Nucleus accumbens (tissue), 56 donors: ENCODE measurements at regions not wholly inside any gene's neighbourhood (a gene's known extent, or its start where the extent isn't known, plus 50 kb on each side); places are given as distances from the start of the nearest gene placed in this dataset.
A peak's percentile ranks its signal among the peaks of the same experiment; 100 is the strongest.

Source experiments
- DNase-seq, 56 donors: peaks; one replicate each; lab custom pipeline; 2025; lab: John Stamatoyannopoulos, UW

DNA sequence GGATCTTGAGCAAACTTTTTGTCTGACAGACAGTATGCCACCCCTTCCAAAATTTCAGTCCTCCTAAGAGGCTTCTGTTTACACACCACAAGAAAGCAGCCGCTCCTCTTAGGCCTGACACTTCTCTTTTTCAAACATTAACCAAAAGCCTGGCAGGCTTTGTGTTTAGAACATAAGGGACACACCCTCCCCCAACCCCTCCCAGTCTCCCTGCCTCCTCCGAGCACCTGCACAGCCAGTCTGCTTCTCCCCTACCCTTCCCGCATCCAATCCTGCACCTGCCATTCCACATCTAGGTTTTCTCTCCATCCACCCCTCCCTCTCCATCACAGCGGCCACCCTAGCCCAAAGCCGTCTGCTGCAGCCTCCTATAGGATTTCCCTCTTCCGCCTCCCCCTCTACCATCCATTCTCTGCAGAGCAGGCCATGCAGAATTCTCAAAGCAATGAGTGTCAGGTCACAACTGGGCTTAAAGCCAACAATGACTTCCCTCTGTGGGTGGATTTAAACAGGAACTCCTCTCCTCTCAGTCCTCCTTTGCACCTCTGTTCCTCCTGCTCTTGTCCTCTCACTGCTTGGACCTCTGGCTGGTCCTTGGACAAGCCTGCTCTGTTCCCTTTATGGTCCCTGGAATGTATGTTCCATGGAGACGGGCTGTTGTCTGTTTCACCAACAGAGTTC lies 478.2 kb downstream of the NPHP4 start:
- no peak for DNase-seq

DNA sequence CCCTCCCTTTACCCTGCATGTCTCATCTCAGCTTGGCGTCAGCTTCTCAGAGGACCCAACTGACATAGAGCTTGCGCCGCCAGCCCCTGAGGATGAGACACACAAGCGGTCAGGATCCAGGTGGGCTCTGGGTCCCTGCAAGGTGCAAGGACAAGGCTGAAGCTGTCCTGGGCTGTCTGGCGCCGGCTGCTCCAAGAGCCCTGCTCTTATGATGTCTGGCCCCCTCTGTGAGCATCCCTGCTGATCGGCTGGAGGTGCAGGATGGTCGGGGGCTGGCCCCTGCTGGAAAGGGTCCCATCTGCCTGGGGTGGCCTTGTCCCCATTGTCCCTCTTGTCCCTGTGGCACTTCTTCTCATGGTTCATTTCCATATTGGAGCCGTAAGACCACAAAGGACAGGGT lies 479.0 kb downstream of the NPHP4 start:
- DNase-seq, result no peak

DNA sequence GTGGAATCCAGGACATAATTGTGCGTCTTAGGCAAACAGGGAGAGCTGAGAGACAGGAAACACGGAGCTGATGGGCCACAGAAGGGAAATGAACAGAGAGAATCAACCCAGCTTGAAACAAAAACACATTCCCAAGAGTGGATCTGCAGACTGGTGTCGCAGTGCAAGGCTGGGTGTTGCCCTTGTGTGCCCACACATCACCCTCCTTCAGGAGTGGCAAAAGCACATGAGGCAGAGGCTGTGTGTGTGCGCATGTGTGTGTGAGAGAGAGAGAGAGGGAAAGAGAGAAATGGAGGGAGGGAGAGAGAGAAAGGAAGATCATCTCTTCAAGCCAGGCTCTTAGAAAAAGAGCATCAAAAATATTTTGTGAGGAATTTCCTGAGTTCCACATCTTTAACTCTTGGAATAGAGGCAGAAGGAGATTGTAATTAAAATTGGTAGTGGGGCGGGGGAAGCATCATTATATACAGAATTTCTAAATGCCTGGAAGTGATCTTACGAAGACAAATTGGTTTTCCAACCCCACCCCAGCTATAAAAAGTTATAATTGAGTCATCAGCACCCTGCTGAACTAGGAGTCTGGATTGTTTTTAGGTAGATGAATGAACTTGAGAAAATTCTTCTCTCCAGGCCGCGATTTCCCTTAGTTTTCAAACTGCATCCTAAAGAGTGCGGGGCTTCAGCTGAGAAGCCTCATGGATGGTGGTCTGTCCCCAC lies 480.7 kb downstream of the NPHP4 start:
- peak in 24 of 56 donors; percentile 13 to 74 (median 36) for DNase-seq

DNA sequence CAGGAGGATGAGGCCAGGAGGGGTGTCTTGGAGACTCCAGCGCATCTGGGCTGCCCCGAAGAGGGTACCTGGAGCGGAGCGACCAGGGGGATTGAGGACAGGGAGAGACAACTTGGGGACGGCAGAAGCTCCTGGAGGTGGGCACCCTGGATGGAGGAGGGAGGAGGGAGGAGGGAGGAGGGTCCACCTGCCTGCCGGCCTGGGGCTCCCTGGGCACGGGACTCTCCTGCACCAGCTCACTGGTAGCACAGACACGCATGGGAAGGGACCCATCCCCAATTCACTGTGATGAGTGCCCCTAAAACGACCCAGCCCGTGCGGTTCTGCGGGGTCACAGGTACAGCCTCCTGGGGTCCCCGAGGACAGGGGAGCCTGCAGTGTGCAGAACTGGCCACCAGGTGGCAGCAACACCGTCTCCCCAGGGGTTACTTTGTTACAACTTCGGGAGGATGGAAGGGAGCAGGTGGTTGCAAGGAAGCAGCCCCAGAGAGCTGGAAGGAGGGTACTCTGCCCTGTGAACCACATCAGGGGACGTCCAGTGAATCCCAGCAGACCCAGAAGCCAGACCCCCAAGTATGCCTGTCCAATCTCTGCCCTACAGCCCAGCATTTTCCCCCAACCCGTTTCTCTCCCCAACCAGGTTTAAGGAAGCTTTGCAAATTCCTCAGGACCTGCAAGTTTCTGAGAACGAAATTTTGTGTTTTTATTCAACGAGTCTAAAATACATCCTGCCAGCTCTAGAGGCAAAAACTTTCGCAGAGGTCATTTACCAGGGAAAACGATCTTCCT lies 482.4 kb downstream of the NPHP4 start:
- DNase-seq, result peak in 44 of 56 donors; percentile 11 to 81 (median 38)

DNA sequence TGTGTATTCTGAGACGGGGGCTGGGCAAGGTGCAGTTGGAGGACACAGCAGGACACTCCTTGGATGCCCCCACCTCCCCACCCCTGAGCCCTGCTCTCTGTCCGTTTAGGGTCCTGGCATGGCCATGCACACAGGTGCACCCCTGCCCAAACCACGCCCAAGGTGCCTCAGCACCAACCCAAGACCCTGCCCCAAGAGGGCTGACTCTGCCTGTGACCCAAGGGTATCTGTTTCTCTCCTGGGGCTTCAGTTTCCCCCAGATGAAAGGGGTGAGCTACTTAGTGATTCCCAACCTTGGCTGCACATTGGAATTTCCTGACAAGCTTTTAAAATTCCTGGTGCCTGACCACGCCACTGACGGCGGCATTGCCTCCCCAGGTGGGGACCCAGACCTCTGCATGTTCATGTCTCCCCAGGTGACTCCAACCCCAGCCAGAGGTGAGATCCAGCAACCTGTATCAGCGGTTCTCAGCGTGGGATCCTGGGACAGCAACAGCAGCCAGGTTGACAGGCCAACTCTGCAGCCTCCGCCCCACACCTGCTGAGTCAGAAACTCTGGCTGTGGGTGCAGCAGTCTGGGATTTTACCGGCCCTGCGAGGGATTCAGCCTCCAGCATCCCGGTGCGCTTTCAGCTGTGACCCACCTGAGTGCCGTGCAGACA lies 483.4 kb downstream of the NPHP4 start:
- no peak for DNase-seq

DNA sequence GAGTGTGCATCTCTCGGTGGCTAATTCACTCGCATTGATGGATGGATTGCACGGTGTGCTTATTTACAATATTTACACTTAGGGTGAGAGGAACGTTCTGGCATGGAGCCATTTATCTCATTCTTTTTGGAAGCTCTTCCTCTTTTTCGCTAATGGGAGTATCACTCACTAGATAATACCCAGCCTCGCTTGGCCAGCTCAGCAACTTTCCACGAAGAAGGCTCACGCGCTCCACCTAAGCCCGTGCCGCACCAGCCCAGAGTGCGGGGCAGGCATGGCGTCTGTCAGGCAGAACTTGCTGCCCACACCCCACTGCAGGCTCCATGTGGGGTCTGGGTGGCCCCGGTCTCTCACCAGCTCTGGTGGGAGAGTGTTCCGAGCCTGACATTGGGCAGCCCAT lies 484.9 kb downstream of the NPHP4 start:
- DNase-seq, result no peak

DNA sequence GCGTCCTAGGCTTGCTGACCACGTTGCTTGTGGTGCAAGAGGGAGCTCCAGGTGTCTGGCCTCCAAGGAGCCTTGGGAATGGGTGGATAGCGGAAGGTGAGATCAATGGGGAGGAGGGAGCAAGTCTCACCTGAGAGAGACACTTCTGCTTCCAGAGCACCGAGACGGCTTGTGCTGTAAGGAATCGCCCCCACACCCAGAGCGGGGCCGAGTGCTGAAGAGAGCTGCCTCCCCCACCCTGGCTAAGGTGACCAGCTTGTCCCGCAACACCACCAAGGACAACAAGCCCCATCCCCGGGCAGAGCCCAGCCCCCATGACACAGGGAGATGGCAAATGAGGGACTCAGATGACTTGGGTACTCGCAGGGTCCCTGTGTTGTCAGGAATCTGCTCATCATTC lies 485.6 kb downstream of the NPHP4 start:
- no peak for DNase-seq

DNA sequence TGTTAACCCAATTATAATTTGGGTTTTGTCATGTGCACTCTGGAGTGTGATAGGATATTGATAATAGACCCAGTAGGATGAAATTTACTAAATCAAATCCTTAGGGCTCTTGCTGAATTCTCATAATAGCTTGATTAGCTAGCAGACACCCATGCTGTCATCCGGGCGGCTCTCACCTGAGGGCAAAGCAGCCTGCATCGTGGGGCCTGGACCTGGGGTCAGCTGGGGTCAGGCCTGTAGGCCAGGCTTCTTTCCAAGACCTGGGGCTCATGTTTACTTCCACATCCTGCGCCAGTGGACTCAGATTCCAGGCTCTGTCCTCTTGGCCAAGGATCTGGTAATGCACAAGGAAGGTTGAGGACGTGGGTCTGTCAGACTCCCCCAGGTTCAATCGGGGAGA lies 486.3 kb downstream of the NPHP4 start:
- DNase-seq, result no peak

DNA sequence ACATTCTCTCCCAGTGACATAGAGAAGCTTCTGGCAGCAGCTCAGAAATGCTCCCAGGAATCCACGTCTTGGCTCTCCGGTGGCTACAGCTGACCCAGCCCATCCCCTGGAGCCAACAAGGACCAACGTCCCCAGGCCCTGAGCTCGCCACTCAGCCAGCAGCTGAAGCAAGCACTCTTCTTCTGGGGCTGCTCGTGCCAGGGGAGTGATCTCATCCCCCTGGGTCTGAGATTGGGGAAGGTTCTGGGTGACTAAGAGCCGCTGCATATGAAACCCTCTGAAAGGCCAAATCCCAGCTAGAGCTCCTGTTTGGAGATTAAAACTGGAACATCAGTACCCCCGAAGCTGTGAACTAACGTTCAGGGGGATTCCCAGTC lies 487.9 kb downstream of the NPHP4 start:
- DNase-seq, result peak in 2 of 56 donors; percentile 18 to 32

DNA sequence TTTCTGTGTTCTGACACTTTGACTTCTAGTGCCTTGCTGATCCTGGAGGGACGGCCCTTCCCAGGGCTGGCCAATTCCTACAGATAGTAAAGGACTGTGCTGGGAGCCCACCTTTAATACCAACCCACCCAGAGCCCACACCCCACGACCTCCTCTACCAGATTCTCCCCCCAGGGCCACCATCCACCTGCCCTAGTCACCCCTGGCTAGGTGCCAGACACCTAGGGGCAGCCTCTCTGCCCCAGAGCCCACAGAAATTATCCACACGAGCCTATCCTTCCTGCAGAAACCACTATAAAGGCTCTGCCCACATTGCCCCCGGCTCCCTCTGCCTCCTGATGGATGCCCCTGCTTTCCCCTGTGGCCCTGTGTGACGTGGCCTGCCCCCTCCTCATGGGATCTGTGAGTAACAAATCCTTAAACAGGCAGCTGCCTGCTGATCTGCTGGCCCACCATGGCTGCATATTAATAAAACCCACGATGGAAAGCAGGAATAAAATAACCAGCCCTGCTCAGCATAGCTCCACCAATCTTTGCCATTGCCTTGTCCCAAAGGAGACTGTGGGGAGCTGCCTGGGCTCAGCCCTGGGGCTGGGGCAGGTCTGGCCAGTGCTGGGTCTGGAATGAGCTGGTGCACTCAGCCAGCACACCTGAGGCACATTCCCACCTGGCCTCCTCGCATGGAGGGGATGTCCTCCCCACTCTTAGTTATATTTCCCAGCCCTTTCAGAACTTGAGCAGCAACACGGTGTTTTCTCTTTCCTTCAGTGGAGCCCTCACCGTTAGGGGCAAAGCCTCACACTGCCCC lies 488.5 kb downstream of the NPHP4 start:
- DNase-seq, result no peak

DNA sequence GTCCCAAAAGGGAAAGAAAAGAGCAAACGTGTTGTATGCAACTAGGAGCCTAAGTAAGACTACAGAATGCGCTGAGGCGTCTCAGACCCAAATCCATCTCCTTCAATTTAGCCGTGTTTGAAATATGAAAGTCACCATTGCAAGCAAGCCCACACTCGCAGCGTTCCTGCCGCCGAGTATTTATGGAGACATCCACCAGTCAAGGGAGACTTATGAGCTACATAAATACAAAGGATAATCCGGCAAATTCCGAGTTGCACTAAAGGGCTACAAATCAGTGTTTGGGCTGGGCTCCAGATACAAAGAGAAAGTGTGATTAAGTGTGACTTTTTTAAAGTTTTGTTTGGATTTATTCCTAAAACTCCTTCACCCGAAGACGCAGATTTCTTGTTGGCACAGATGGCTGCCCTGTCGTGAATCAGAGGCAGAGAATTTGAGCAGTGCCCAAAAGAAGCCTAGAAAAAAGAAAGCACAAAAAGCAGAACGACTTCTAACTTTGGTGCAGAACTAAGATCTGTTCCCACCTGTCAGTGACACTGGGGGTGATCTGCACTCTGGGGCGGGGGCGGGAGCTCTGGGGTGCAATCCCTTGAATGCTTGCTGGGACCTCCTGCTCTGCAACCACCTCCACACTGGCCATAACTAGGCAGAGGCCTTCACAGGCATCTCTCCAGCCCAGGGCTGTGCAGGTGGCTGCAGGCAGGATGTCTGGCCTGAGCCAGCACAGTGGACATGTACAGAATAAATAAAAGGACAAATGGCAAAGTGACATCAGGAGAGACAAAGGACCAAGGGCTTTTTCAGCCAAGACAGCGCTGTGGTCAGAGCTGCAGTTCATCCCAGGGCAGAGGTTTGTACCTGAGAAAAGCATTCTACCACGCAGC lies 489.7 kb downstream of the NPHP4 start:
- DNase-seq, result no peak

DNA sequence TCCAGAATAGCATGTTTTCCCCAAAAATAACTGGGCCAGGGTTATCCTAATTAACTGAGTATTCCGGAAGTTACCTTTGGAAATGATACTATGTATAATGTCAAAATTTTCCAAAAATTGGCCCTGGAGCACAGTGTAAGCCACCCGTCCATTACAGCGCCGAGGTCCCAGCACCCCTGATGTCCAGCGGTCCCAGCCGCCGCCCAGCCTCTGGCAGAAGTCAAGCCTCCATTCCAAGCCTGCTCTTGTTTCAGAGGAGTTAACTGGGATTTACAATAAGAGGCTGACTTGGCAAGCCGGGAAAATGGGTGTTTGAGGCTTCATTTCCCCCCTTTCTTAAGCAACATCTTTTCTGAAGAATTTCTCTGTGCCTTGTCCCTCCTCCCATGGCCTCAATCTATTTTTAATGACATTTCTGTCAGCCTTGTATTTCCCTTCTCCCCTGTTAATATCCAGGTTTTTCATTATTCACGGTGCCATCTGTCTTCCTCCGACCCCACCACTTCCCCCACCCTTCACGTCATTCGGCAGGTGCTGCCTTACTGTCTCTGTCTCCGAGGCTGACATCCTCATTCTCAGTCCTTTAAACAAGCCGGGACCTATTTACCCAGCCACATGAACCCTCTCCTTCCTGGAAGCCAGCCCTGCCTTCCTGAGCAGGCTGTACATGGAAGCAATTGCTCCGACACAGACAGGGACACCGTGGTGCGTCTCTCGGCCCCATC lies 490.9 kb downstream of the NPHP4 start:
- no peak for DNase-seq

DNA sequence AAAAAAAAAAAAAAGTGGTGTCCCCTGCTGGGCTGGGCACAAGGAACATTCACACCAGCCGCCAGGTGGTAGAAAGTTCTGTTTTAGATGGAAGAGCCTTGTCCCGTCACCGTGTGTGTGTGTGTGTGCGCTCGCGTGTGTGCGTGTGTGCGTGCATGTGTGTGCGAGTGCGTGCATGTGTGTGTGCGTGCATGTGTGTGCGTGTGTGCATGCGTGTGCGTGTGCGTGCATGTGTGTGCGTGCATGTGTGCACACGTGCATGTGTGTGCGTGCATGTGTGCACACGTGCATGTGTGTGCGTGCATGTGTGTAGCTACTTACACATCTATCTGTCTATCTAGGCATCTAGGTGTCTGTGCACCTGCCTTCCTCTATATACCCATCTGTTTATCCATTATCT lies 491.7 kb downstream of the NPHP4 start:
- DNase-seq, result no peak

DNA sequence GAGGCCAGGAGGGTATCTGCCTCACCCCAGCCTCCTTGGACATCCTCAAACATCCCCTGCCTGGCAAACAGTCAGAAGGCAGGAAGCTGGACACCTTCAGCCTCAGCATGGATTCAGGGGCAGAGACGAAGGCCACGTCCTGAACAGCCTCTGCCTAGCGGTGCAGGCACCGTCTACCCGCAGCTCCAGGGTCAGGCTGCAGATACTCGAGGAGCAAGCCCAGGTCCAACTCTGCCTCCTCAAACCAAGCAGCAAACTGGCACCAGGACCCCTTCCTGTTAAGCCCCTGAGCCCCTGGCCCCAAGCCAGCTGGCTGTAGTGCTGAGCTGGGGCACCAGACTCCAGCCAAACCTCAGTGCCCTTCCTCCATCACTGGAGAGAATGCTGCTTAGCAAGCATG lies 494.7 kb downstream of the NPHP4 start:
- DNase-seq, result no peak

DNA sequence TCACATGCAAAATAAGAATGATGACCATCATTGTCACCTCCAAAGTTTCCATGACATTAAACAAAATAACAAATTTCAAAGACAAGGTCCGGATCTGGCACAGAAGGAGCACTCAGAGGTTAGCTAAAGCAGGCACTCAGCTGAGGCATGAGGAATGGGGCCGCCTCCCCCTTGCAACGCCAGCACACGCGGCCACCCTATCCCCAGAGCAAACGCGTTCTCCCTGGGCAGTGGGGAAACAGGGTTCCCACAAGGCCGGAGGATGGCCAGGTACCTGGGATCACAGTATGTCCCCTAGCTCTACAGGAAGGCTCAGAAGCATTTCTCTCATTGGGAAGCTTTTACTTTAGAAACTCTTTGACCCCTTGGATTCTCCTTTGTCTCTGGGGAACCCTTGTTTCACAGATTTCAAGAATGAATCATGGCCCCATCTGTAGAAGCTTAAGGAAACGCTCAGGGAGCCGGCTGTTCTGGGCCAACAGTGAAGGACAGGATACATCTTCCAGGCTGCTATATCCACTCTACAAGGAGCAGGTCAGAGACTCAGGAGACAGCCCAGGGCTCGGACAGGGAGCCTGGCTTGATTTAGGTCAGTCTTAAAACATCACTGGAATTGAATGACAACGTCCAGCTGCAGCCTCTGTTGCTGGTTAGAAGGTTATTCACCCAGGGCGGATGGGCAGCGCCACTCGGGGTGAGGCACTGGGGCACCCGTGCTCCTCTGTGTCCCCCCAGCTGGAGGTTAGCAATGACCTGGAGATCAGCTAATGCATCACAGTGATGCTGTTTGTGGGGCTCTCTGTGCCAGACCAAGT lies 496.4 kb downstream of the NPHP4 start:
- no peak for DNase-seq

DNA sequence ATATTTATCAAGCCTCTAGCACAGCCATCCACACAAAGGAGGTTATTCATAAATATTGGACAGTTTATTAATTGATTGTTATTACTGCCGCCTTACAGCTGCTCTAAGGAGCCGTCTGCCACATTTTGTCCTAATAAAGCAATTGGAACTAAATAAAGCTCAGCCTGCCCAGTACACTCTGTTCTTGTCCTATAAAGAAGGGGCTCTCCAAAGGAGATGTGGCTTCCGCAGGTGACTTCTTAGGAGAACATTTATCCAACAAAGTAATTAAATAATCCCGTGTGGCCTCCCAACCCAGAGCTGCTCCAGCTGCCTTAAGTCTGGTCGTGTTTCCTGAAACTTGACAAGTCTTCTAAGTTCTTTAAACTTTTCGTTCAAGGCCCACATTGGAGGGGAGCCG lies 497.7 kb downstream of the NPHP4 start:
- no peak for DNase-seq

DNA sequence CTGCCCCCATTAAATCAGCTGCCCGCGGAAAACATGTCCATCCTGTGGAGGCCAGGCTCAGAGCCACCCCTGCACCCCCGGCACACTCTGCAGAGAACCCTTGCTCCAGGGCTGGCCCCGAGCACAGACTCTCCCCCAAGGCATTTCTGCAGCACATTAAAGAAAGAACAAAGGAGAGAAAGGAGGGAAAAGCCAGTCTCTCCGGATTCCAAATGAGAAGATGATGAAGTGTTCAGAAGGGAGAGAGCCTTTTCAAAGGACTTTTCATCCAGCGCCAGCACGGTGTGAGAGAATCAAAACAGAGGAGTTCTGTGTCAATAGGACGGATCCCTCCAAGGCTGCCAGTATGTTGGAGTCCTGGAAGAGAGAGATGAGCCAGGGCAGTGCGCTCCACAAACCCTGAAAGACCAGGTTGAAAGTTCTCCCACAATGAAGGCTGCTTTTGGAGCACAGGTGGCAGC lies 498.3 kb downstream of the NPHP4 start:
- DNase-seq, result peak in 21 of 56 donors; percentile 7 to 53 (median 25)
